ENCODE measurements at regions not wholly inside any gene's neighbourhood (a gene's known extent, or its start where the extent isn't known, plus 50 kb on each side); places are given as distances from the start of the nearest gene placed in this dataset.

- DNase-seq (ENCODE audit: low read depth in 3 of 3), result no peak
These were observed 254.0 kb upstream of the NOVA1 start for GRCh38 chr14:26851793-26852192.

- no peak for DNase-seq (ENCODE audit: low read depth in 3 of 3)
These were observed 257.4 kb upstream of the NOVA1 start for GRCh38 chr14:26855077-26855753.

GRCh38 chr14:26856876-26857518 lies 259.2 kb upstream of the NOVA1 start:
- no peak for DNase-seq (ENCODE audit: low read depth in 3 of 3)

- no peak for DNase-seq (ENCODE audit: low read depth in 3 of 3)
These were observed 261.6 kb upstream of the NOVA1 start for GRCh38 chr14:26859483-26859882.

- no peak for DNase-seq (ENCODE audit: low read depth in 3 of 3)
These were observed 262.3 kb upstream of the NOVA1 start for GRCh38 chr14:26860111-26860510.

GRCh38 chr14:26863736-26864135 lies 265.9 kb upstream of the NOVA1 start:
- no peak for DNase-seq (ENCODE audit: low read depth in 3 of 3)

- no peak for DNase-seq (ENCODE audit: low read depth in 3 of 3)
These were observed 268.9 kb upstream of the NOVA1 start for GRCh38 chr14:26866721-26867120.

GRCh38 chr14:26867171-26867757 lies 269.4 kb upstream of the NOVA1 start:
- DNase-seq (ENCODE audit: low read depth in 3 of 3), result no peak

GRCh38 chr14:26870096-26870495 lies 272.3 kb upstream of the NOVA1 start:
- DNase-seq (ENCODE audit: low read depth in 3 of 3), result no peak

GRCh38 chr14:26870722-26871617 lies 273.1 kb upstream of the NOVA1 start:
- DNase-seq (ENCODE audit: low read depth in 3 of 3), result no peak

GRCh38 chr14:26872515-26873361 lies 274.9 kb upstream of the NOVA1 start:
- no peak for DNase-seq (ENCODE audit: low read depth in 3 of 3)

GRCh38 chr14:26873362-26873960 lies 275.6 kb upstream of the NOVA1 start:
- DNase-seq (ENCODE audit: low read depth in 3 of 3), result no peak

- no peak for DNase-seq (ENCODE audit: low read depth in 3 of 3)
These were observed 290.0 kb upstream of the NOVA1 start for GRCh38 chr14:26887847-26888246.

- no peak for DNase-seq (ENCODE audit: low read depth in 3 of 3)
These were observed 290.8 kb upstream of the NOVA1 start for GRCh38 chr14:26888592-26888991.

GRCh38 chr14:26896447-26896846 lies 298.6 kb upstream of the NOVA1 start:
- no peak for DNase-seq (ENCODE audit: low read depth in 3 of 3)

GRCh38 chr14:26897196-26897595 lies 299.4 kb upstream of the NOVA1 start:
- no peak for DNase-seq (ENCODE audit: low read depth in 3 of 3)

- DNase-seq (ENCODE audit: low read depth in 3 of 3), result no peak
These were observed 307.4 kb upstream of the NOVA1 start for GRCh38 chr14:26905229-26905628.

GRCh38 chr14:26913786-26914185 lies 316.0 kb upstream of the NOVA1 start:
- no peak for DNase-seq (ENCODE audit: low read depth in 3 of 3)

GRCh38 chr14:26917086-26917485 lies 319.3 kb upstream of the NOVA1 start:
- DNase-seq (ENCODE audit: low read depth in 3 of 3), result no peak

GRCh38 chr14:26925876-26926584 lies 328.2 kb upstream of the NOVA1 start:
- no peak for DNase-seq (ENCODE audit: low read depth in 3 of 3)

All from stimulated activated CD4-positive, alpha-beta T cell treated with anti-CD3 and anti-CD28 coated beads, TNF-alpha, amount 100 ng/mL, for 24 hours (primary cell).